Tibial nerve (tissue), 4 donors: ENCODE measurements at regions not wholly inside any gene's neighbourhood (a gene's known extent, or its start where the extent isn't known, plus 50 kb on each side); places are given as distances from the start of the nearest gene placed in this dataset.
A peak's percentile ranks its signal among the peaks of the same experiment; 100 is the strongest.

Experiments
- DNase-seq, 2 donors: peaks; one replicate each; pipeline ENCODE4 v3.0.0-alpha.2; 2019; ENCODE audit warnings: low spot score in 2 of 2
- H3K27ac ChIP-seq, 4 donors: fragments of 200-600 bp; sonication (generic) in 3 of 4; one replicate each; pipeline ENCODE4 v1.5.1; 2017 to 2019; ENCODE audit warnings: mild to moderate bottlenecking in 1 of 4
- H3K27me3 ChIP-seq, 2 donors: fragments of 200-600 bp; sonication (generic) in 1 of 2; one replicate each; pipeline versions ENCODE4 v1.5.1 to v1.6.0; 2017 to 2019
- H3K36me3 ChIP-seq, 3 donors: fragments of 200-600 bp; sonication (generic); one replicate each; pipeline ENCODE4 v1.5.1; 2018 to 2019
- H3K4me1 ChIP-seq, 4 donors: fragments of 200-600 bp; sonication (generic) in 3 of 4; one replicate each; pipeline ENCODE4 v1.5.1; 2017 to 2019
- H3K4me3 ChIP-seq, 4 donors: fragments of 200-600 bp; sonication (generic) in 3 of 4; one replicate each; pipeline ENCODE4 v1.5.1; 2017 to 2019; ENCODE audit warnings: mild to moderate bottlenecking in 1 of 4, moderate library complexity in 1 of 4
- H3K9me3 ChIP-seq, 4 donors: fragments of 200-600 bp; sonication (generic) in 3 of 4; one replicate each; pipeline ENCODE4 v1.5.1; 2017 to 2019
- EP300 ChIP-seq, 2 donors: sonication (generic); formaldehyde crosslinking; IDR thresholded peaks; one replicate each; pipeline ENCODE4 v1.6.1; 2017; ENCODE audit warnings: antibody characterized with exemption in 2 of 2, mild to moderate bottlenecking in 1 of 2
- POLR2A ChIP-seq, 2 donors: fragments of 450-650 bp; IDR thresholded peaks; one replicate each; pipeline ENCODE4 v1.6.1; 2017; ENCODE audit warnings: antibody characterized with exemption in 2 of 2, mild to moderate bottlenecking in 2 of 2, moderate library complexity in 2 of 2
- WGBS, 2 donors: methylation state at CpG; one replicate each; pipeline ENCODE4 v1.1.5; 2018; 5-methylcytosine and 5-hydroxymethylcytosine counted together
- TF ChIP-seq, protein P1 (sequence below), 5 experiments: fragments of 200-600 bp in 3 of 5; fragments of 450-650 bp in 2 of 5; sonication (generic) in 3 of 5; IDR thresholded peaks; one replicate each; pipeline ENCODE4 v1.5.1; 2016 to 2019; ENCODE audit warnings: antibody characterized with exemption in 5 of 5, mild to moderate bottlenecking in 3 of 5, moderate library complexity in 2 of 5

DNA sequence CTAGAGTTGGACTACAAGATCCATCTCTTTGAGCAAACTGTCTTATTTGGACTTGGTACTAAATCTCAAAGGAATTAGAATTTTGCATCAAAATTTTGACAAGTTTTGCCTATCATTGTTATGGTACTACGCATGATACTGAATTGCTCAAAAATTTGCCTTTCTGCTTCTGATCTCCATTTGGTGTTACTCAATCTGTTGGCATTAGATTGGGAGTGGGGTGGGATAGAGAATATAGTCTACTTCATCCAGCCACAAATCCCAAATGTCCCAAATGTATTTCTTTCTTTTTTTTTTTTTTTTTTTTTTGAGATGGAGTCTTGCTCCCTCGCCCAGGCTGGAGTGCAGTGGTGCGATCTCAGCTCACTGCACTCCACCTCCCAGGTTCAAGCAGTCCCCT, 204.8 kb downstream of the TANC2 start:
- no peaks in the 10 kb centered on the region for H3K27me3 ChIP-seq
- H3K27ac ChIP-seq = no peak overlapping the region
- no peaks in the 10 kb centered on the region for H3K9me3 ChIP-seq
- H3K4me3 ChIP-seq = no peak overlapping the region
- TF ChIP-seq POLR2A (IDR thresholded peaks at IDR 0.05) (no peak), EP300 (IDR thresholded peaks at IDR 0.05) (no peak)
- TF ChIP-seq, protein P1, sequence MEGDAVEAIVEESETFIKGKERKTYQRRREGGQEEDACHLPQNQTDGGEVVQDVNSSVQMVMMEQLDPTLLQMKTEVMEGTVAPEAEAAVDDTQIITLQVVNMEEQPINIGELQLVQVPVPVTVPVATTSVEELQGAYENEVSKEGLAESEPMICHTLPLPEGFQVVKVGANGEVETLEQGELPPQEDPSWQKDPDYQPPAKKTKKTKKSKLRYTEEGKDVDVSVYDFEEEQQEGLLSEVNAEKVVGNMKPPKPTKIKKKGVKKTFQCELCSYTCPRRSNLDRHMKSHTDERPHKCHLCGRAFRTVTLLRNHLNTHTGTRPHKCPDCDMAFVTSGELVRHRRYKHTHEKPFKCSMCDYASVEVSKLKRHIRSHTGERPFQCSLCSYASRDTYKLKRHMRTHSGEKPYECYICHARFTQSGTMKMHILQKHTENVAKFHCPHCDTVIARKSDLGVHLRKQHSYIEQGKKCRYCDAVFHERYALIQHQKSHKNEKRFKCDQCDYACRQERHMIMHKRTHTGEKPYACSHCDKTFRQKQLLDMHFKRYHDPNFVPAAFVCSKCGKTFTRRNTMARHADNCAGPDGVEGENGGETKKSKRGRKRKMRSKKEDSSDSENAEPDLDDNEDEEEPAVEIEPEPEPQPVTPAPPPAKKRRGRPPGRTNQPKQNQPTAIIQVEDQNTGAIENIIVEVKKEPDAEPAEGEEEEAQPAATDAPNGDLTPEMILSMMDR (IDR thresholded peaks at IDR 0.05) = no peak
- H3K4me1 ChIP-seq = peaks cover 0 to 12% (median 0%) of the 10 kb centered on the region in 4 donors
- no peak for DNase-seq
- no peaks in the 10 kb centered on the region for H3K36me3 ChIP-seq
- WGBS, 2 donors = 84 to 88% methylated on average over 3 of the region's 3 CpGs

DNA sequence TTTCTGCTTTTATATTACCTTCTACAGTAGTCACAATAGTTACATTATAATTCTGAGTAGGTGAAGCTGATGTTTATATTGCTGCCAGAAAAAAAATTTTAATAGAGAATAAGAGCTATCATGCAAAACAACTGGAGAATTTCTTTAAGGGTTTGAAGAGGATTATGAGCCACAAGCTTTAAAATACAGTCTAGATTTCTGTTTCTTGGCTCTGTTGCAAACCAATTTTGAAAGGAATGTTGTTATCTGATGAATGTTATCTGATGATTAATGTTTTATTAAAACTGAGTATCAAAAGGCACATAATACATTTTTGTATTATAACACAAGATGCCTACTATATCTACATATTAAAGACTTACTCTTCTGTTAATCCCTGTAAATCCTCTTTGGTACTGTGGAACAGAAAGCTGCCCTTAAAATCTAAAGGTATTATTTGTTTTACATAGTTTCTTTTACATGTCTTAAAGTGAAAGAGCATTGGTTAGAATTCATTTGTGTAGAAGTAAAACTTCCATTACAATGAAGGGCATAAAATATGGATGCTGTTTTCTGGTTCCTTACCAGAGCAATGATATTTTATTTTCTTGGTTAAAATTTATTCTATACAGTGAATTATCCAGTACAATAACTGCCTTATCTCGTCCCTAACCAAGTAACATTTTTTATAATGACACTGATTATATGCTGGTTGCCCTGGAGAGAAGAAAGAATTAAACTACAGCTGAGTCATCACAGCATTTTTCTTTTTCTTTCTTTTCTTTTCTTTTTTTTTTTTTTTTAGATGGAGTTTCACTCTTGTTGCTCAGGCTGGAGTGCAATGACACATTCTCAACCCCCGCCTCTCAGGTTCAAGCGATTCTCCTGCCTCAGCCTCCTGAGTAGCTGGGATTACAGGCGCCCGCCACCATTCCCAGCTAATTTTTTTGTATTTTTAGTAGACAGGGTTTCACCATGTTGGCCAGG, 205.7 kb downstream of the TANC2 start:
- Histone ChIP-seq H3K27me3 (no peaks in the 10 kb centered on the region), H3K27ac (peak overlapping the region in 1 of 4 donors; percentile 44), H3K36me3 (no peaks in the 10 kb centered on the region), H3K4me1 (peaks cover 0 to 12% (median 0%) of the 10 kb centered on the region in 4 donors), H3K9me3 (no peaks in the 10 kb centered on the region), H3K4me3 (no peak overlapping the region)
- WGBS, 2 donors = 66 to 73% methylated on average over 5 of the region's 5 CpGs
- TF ChIP-seq, protein P1 (IDR thresholded peaks at IDR 0.05) = no peak
- TF ChIP-seq POLR2A (IDR thresholded peaks at IDR 0.05) (no peak), EP300 (IDR thresholded peaks at IDR 0.05) (no peak)
- DNase-seq = no peak

DNA sequence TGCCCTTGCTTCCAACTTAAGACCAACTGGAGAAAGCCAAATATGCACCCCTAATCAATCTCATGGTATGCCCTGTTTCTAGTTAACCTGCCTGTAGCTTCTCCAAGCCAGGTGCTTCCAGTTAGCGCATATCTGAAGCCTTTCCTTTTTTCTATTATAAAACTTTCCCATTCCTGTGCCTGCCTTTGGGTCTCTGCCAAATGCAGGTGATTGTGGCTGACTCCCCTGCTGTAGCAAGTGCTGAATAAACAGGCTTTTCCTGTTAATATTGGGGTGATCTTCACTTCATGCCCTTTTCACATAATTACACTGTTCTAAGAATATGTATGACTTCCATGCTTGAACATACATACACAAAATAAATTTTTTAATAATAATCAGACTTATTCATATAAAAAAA, 207.4 kb downstream of the TANC2 start:
- H3K4me3 ChIP-seq = no peak overlapping the region
- no peaks in the 10 kb centered on the region for H3K9me3 ChIP-seq
- H3K27ac ChIP-seq = no peak overlapping the region
- H3K36me3 ChIP-seq = no peaks in the 10 kb centered on the region
- WGBS, 2 donors = 95 to 97% methylated on average over 1 of the region's 1 CpG
- no peak for DNase-seq
- H3K4me1 ChIP-seq = peaks cover 0 to 12% (median 0%) of the 10 kb centered on the region in 4 donors
- TF ChIP-seq, protein P1 (IDR thresholded peaks at IDR 0.05) = no peak
- TF ChIP-seq EP300 (IDR thresholded peaks at IDR 0.05) (no peak), POLR2A (IDR thresholded peaks at IDR 0.05) (no peak)
- no peaks in the 10 kb centered on the region for H3K27me3 ChIP-seq

DNA sequence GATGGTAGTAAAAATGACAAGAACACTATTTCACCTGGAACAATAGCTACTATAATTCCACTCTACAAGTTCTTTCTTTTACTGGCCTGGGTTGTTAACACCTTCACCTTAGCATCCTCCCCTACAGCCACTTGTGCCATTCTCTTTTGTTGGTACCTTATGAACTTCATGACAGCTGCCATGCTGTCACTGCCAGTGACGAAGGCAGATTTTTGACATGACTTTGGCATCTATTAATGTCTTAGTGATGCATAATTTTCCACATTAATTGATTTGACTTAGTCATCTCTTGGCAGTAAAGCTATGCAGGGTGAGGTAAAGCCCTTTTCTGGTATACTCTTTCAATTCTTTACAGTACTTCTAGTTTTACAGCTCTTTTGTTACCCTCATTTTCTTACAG, 207.9 kb downstream of the TANC2 start:
- Histone ChIP-seq H3K36me3 (no peaks in the 10 kb centered on the region), H3K9me3 (no peaks in the 10 kb centered on the region), H3K4me1 (peaks cover 0 to 12% (median 0%) of the 10 kb centered on the region in 4 donors), H3K4me3 (no peak overlapping the region), H3K27ac (no peak overlapping the region), H3K27me3 (no peaks in the 10 kb centered on the region)
- TF ChIP-seq, protein P1 (IDR thresholded peaks at IDR 0.05) = no peak
- no peak for TF ChIP-seq EP300 (IDR thresholded peaks at IDR 0.05)
- no peak for TF ChIP-seq POLR2A (IDR thresholded peaks at IDR 0.05)
- DNase-seq = no peak
- WGBS, 2 donors = 68 to 73% methylated on average over 1 of the region's 1 CpG

DNA sequence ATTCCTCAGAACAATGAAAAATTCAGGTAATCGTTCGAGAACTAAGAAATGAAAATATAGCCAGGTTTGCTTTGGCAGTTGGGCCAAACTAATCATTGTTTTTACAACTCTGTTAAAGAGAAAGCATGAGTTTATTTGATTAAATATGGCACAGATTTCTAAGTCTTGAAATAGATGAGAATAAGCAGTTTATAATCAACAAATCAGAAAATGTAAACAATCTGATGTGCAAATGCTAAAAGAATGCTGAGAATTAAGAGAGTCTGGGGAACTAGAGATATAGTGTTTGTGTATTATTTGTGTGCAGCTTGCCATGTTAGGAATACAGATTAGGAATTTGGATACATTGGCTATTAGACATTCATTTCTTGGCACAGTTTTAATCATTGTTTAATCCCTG, 212.5 kb downstream of the TANC2 start:
- no peak overlapping the region for H3K27ac ChIP-seq
- no peaks in the 10 kb centered on the region for H3K9me3 ChIP-seq
- no peaks in the 10 kb centered on the region for H3K27me3 ChIP-seq
- no peaks in the 10 kb centered on the region for H3K36me3 ChIP-seq
- H3K4me3 ChIP-seq = no peak overlapping the region
- no peaks in the 10 kb centered on the region for H3K4me1 ChIP-seq
- DNase-seq = no peak
- TF ChIP-seq, protein P1 (IDR thresholded peaks at IDR 0.05) = no peak
- no peak for TF ChIP-seq POLR2A (IDR thresholded peaks at IDR 0.05)
- TF ChIP-seq EP300 (IDR thresholded peaks at IDR 0.05) = no peak
- 29% methylated on average over 2 of the region's 2 CpGs for WGBS, 2 donors
